MM.1S (cell line): ENCODE measurements at regions not wholly inside any gene's neighbourhood (a gene's known extent, or its start where the extent isn't known, plus 50 kb on each side); places are given as distances from the start of the nearest gene placed in this dataset.

Source experiments
- CTCF ChIP-seq: fragments of 300-600 bp; sonication (generic); IDR thresholded peaks from 2 replicates; pipeline ENCODE4 v1.5.1; 2016; ENCODE audit warnings: antibody characterized with exemption, low read length, mixed read lengths
- EZH2 ChIP-seq: fragments of 300-600 bp; sonication (generic); optimal IDR thresholded peaks from 2 replicates; pipeline ENCODE3; 2017; ENCODE audit warnings: low read depth, mild to moderate bottlenecking, antibody characterized with exemption, low read length, mixed read lengths

GRCh38 chr5:166354332-166354731, 1937.1 kb upstream of the WWC1 start:
- TF ChIP-seq CTCF, result no peak
- no peak for TF ChIP-seq EZH2
